HG02798 (cell line): ENCODE measurements at regions not wholly inside any gene's neighbourhood (a gene's known extent, or its start where the extent isn't known, plus 50 kb on each side); places are given as distances from the start of the nearest gene placed in this dataset.
A peak's percentile ranks its signal among the peaks of the same experiment; 100 is the strongest.

Source experiments
- ATAC-seq: cut with Tn5 transposase; IDR thresholded peaks from one replicate; pipeline ENCODE4 v1.9.1; 2021; ENCODE audit warnings: mild to moderate bottlenecking; ENCODE audit not compliant: unreplicated experiment, poor library complexity

DNA sequence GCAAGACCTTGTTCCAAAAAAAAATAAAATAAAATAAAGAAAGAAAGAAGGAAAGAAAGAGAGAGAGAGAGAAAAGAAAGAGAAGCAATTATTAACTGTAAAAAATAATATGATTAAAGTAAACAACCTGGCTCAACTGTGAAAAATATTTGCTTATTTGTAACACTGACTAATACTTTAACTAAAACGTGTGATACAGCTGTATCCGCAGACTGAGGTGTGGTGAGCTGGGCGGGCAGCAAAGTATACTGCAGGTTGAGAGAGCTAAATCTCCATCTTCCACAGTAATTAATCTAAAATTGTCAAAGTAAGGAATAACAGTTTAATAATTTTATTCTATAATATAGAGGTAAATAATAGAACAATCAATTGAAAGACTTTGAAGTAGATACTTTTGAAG, 145.5 kb upstream of the FAM241A start:
- peak; percentile 77 for ATAC-seq

GRCh38 chr4:112001041-112001440, 144.2 kb upstream of the FAM241A start:
- ATAC-seq: no peak

GRCh38 chr4:112002248-112002661, 143.0 kb upstream of the FAM241A start:
- no peak for ATAC-seq

- ATAC-seq: no peak
Observed at GRCh38 chr4:112003231-112003907, 141.9 kb upstream of the FAM241A start.

DNA sequence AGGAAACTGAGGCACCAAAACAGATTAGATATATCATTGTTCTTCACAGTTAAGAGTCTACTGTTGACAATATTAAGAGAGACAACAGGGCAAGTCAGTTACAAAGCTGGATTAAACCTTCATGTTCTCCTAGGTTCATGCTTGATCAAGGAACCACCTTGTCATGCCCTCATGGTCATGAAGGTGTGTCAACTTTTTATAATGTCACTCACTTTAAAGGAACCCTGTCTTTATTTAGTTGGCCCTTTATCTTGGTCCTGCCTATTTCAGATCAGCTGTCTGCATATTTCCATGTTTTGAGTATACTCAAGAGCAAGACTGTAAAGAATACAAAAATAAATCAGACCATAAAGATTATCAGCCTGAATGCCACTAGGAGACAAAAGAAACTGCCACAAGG, 140.2 kb upstream of the FAM241A start:
- no peak for ATAC-seq

DNA sequence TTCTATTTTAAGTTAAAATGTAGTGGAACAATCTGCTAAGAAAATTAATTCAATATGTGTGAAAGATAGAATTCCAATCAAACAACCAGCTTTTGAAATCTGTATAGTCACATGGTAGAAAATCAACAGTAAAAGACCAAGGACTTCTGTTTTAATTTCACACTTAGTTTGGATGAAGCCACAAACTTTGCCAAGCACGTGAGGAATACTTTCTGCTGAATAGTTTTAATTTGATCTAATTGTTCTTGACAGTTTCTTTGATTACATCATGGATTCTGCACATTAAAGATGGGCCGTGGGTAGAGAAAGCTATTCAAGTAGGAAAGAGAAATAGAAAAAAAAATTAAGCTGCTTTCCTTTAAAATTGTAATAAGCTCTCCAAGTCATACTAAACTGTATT, 137.9 kb upstream of the FAM241A start:
- ATAC-seq: no peak

- ATAC-seq: no peak
Observed at GRCh38 chr4:112015960-112016359, 129.3 kb upstream of the FAM241A start.

DNA sequence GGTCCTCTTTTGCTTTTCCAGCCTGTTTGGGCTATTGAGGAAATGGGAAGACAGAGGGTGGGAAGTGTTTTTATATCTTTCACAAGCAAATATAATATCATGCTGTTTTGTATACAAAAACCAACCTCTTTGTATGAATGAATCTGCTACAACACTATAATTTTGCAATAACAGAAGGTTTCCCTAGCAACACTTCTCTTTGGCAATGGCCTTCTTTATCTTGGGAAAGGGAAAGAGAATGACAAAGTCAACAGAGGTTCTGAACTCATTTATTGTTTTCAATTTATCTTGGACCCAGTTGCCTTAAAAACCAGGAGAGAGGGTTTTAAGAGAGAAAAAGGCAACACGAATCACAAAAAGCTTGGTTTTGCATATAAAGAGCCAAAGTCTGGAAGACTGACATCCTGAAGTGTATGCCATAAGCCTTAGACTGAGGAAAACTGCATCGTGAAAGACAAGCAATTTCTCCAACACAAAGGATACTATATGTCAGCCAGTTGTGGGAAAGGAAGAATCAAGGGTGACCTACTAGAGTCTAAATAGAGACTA, 121.8 kb upstream of the FAM241A start:
- ATAC-seq: no peak

DNA sequence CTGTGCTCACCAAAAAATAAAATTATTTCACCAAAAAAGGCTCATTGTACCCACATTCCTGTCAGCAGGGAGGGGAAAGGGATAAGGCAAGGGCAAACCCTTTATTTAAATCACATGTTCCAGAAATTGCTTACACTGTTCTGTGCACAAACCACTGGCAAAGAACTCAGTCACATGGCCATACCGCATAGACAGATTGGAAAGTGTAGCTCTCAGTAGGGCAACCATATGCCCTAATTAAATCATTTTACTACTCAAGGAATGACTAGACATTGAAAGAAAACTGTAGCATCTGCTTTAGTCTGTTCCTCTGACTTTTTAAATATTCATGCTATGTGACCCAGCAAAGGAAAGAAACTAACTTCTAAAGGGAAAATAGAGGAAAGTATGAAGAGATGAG, 119.2 kb upstream of the FAM241A start:
- ATAC-seq: no peak

- no peak for ATAC-seq
Observed at GRCh38 chr4:112029771-112030171, 115.5 kb upstream of the FAM241A start.

DNA sequence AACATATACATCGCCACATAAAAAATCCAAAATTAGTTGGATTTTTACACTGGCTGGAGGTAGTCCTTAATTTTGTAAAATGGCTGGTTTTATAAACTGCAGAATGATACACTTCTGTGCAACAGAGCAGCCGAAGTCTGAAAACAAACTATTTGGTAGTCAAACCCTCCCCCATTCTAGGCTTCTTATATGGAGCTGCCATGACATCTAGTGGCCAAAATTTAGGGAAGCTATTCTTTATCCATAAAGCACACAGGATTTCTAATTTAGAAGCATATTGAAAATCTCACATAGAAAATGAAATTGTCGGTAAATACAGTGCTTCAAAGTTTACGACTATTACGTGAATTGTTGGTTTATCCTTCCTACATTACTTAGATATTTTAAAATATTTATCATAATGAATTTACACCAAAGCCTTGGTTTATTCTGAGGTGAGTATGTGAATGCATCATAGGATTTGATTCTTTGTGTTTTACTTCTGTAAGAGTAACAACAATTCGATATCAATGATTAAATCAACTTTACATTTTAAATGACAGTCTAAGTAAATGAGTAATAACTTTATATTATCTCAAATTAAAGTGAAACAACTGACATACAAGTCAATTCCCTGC, 113.4 kb upstream of the FAM241A start:
- peak; percentile 84 for ATAC-seq

DNA sequence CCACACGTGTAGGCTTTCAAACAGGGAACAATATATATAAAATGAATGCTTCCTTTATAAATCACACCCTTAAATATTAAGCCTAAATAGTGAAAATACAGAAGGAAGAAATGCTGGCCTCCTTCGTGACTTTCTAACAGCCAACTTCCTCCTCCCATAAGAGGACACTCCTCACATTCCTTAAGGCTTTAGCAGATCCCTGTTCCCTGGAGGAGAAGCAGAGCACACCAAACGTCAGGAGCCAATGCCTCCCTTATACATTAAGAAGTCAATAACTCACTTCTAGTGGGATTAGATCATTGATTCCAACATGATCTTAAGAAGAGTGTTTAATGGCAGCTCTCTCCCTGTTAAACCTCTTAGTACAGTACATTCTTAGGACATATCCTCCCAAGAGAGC, 108.4 kb upstream of the FAM241A start:
- no peak for ATAC-seq

- no peak for ATAC-seq
Observed at GRCh38 chr4:112038861-112039260, 106.4 kb upstream of the FAM241A start.

- ATAC-seq: peak; percentile 78
Observed at GRCh38 chr4:112049119-112049518, 96.1 kb upstream of the FAM241A start.

GRCh38 chr4:112053825-112054350, 91.4 kb upstream of the FAM241A start:
- no peak for ATAC-seq

GRCh38 chr4:112055100-112055499, 90.2 kb upstream of the FAM241A start:
- no peak for ATAC-seq

- no peak for ATAC-seq
Observed at GRCh38 chr4:112057470-112057869, 87.8 kb upstream of the FAM241A start.

DNA sequence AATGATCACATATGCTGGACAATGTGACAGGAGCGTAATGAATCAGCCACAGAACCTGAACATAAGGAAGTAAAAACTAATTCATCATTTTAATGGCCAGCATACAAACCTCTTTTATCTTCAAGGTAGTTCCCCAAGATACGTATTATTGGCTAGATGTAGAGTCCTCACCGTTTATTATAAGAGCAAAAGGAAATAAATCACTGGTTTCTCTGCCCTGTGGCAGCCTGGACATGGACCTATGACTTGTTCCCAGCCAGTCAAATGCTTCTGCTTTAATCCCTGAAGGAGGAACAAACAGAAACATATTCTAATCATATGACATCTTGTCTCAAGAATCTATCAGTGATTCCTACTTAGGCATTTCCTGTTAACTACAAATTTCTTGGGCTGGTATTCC, 86.8 kb upstream of the FAM241A start:
- no peak for ATAC-seq

DNA sequence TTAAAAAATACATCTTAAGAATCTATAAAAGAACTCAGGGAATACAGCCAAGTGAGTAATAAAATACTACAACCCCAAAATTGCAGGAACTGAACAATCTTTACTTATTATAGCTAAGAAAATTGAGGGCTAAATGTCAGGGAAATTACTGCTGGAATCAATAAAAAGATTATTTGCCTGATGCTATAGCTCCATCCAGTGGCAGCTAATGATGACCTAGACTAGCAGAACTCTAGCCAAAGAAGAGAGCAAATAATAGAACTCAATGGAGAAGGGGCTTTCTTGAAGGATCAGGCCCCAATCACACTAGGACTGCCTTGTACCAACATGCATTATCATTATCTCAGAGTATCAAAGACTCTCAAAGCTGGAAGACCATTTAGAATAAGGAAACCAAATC, 85.0 kb upstream of the FAM241A start:
- no peak for ATAC-seq

DNA sequence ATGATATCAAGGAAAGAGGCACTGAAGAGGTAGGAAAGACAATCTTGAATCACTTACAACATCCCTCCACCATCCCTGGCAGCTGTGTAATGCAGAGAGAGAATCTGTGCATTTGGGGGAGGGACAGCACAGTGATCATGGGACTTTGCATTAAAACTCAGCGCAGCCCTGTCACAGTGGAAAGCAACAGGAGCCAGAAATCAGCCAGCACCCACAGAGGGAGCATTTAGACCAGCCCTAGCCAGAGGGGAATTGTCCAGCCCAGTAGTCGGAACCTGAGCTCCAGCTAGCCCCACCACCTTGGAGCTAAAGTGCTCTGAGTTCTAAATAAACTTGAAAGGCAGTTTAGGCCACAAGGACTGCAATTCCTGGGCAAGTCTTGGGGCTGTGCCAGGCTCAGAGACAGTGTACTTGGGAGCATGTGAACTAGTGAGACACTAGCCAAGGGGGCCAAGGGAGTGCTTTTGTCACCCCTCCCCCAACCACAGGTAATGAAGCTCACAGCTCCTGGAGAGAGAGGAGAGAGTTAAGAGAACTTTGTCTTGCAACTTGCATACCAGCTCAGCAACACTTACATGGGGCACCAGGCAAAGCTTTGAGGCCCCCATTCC, 83.9 kb upstream of the FAM241A start:
- ATAC-seq: no peak

GRCh38 chr4:112063260-112063659, 82.0 kb upstream of the FAM241A start:
- ATAC-seq: no peak
